ENCODE measurements at regions not wholly inside any gene's neighbourhood (a gene's known extent, or its start where the extent isn't known, plus 50 kb on each side); places are given as distances from the start of the nearest gene placed in this dataset.

- in situ Hi-C loops (cut with MboI; ENCODE audit: low pct_ligation_motif_present in 1 of 4, low pct_unique_long_range_greater_than_20kb in 1 of 4, low sequenced_read_pairs in 3 of 4) (no loop called here), intact Hi-C loops (cut with DNase I; ENCODE audit: low total_unique reads) (no loop called here)
- TF ChIP-seq POLR2A (IDR thresholded peaks at IDR 0.05) (no peak), EP300 (IDR thresholded peaks at IDR 0.05; ENCODE audit: low read depth) (no peak), POLR2AphosphoS5 (IDR thresholded peaks at IDR 0.05) (no peak), CTCF (IDR thresholded peaks at IDR 0.05) (no peak)
- no peak for DNase-seq
- Histone ChIP-seq H3K27me3 (no peaks in the 10 kb centered on the region), H3K4me3 (no peak overlapping the region), H3K9me3 (no peaks in the 10 kb centered on the region), H3K27ac (no peak overlapping the region), H3K4me1 (no peaks in the 10 kb centered on the region), H3K36me3 (no peaks in the 10 kb centered on the region)
- WGBS, 2 donors (ENCODE audit: low coverage in 1 of 2), result 71 to 85% methylated on average over 1 of the region's 1 CpG
These were observed 480.8 kb downstream of the XIRP2 start for GRCh38 chr2:167369083-167369482.

GRCh38 chr2:167368371-167368770, 480.1 kb downstream of the XIRP2 start:
- TF ChIP-seq CTCF (IDR thresholded peaks at IDR 0.05) (no peak), POLR2AphosphoS5 (IDR thresholded peaks at IDR 0.05) (no peak), EP300 (IDR thresholded peaks at IDR 0.05; ENCODE audit: low read depth) (no peak), POLR2A (IDR thresholded peaks at IDR 0.05) (no peak)
- H3K4me3 ChIP-seq, result no peak overlapping the region
- WGBS, 2 donors (ENCODE audit: low coverage in 1 of 2), result 73 to 89% methylated on average over 3 of the region's 3 CpGs

GRCh38 chr2:167365216-167365615, 476.9 kb downstream of the XIRP2 start:
- TF ChIP-seq POLR2AphosphoS5 (IDR thresholded peaks at IDR 0.05), result no peak
- TF ChIP-seq POLR2A (IDR thresholded peaks at IDR 0.05), result no peak
- no peak for TF ChIP-seq EP300 (IDR thresholded peaks at IDR 0.05; ENCODE audit: low read depth)
- TF ChIP-seq CTCF (IDR thresholded peaks at IDR 0.05), result no peak
- no peak for DNase-seq
- Histone ChIP-seq H3K9me3 (no peaks in the 10 kb centered on the region), H3K36me3 (no peaks in the 10 kb centered on the region), H3K4me3 (no peak overlapping the region), H3K4me1 (no peaks in the 10 kb centered on the region), H3K27me3 (no peaks in the 10 kb centered on the region), H3K27ac (no peak overlapping the region)
- intact Hi-C loops (cut with DNase I; ENCODE audit: low total_unique reads) (no loop called here), in situ Hi-C loops (cut with MboI; ENCODE audit: low pct_ligation_motif_present in 1 of 4, low pct_unique_long_range_greater_than_20kb in 1 of 4, low sequenced_read_pairs in 3 of 4) (no loop called here)
- 82 to 94% methylated on average over 1 of the region's 1 CpG for WGBS, 2 donors (ENCODE audit: low coverage in 1 of 2)

More at GRCh38 chr2:167368371-167368770, 480.1 kb downstream of the XIRP2 start:
- Histone ChIP-seq H3K9me3 (no peaks in the 10 kb centered on the region), H3K27me3 (no peaks in the 10 kb centered on the region), H3K27ac (no peak overlapping the region), H3K4me1 (no peaks in the 10 kb centered on the region), H3K36me3 (no peaks in the 10 kb centered on the region)
- DNase-seq, result no peak
- intact Hi-C loops (cut with DNase I; ENCODE audit: low total_unique reads), result no loop called here
- in situ Hi-C loops (cut with MboI; ENCODE audit: low pct_ligation_motif_present in 1 of 4, low pct_unique_long_range_greater_than_20kb in 1 of 4, low sequenced_read_pairs in 3 of 4), result no loop called here

- no peaks in the 10 kb centered on the region for H3K36me3 ChIP-seq
- no peaks in the 10 kb centered on the region for H3K27me3 ChIP-seq
- no peaks in the 10 kb centered on the region for H3K9me3 ChIP-seq
- no peak overlapping the region for H3K27ac ChIP-seq
- in situ Hi-C loops (cut with MboI; ENCODE audit: low pct_ligation_motif_present in 1 of 4, low pct_unique_long_range_greater_than_20kb in 1 of 4, low sequenced_read_pairs in 3 of 4), result no loop called here
- TF ChIP-seq CTCF (IDR thresholded peaks at IDR 0.05) (no peak), EP300 (IDR thresholded peaks at IDR 0.05; ENCODE audit: low read depth) (no peak), POLR2AphosphoS5 (IDR thresholded peaks at IDR 0.05) (no peak), POLR2A (IDR thresholded peaks at IDR 0.05) (no peak)
- no peak for DNase-seq
- no peak overlapping the region for H3K4me3 ChIP-seq
- no peaks in the 10 kb centered on the region for H3K4me1 ChIP-seq
- 45 to 50% methylated on average over 2 of the region's 2 CpGs for WGBS, 2 donors (ENCODE audit: low coverage in 1 of 2)
- intact Hi-C loops (cut with DNase I; ENCODE audit: low total_unique reads), result no loop called here
These were observed 473.1 kb downstream of the XIRP2 start for GRCh38 chr2:167361426-167361825.

Measured in transverse colon (tissue), 4 donors.